HG03039 (cell line): ENCODE measurements at regions not wholly inside any gene's neighbourhood (a gene's known extent, or its start where the extent isn't known, plus 50 kb on each side); places are given as distances from the start of the nearest gene placed in this dataset.

Source experiments
- ATAC-seq: cut with Tn5 transposase; IDR thresholded peaks from one replicate; pipeline ENCODE4 v1.9.1; 2021; ENCODE audit warnings: mild to moderate bottlenecking, moderate library complexity; ENCODE audit not compliant: unreplicated experiment

DNA sequence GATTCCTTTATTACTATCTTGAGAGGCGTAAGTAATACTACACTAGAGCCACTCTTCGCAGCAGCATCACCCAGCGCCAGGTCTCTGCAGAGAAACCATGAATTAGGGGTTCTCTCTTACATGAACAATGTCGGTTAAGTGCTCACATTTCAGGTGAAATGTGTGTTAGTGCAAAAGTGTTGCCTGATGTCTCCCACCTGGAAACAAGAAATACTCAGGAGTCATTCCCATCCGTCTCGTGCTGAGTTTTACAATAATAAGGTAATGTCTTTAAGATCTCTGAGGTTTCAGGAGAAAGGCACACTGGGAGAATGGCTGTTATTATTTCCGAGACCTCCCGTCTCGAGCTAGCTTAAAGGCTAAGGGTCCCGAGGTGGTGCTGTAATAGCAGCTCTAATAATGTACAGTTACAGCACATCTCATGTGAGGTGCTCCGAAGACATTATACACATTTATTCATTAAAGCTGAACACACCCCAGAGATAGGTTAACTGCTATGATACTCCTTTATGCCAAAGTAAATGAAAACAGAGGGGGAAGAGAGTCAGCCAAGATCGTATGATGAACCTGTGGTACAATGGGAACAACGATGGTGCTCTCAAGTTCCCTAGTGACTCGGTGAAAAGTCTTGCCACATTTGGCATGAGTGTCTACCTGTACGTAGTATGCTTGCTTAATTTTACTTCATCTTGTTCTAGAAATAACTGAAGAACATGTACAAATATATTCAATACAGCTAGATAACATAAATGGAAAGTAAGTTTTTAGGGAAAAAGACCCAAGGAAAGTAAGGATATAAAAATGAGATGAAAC is 458.3 kb upstream of the CITED2 start:
- ATAC-seq = no peak

- ATAC-seq = no peak
Observed at GRCh38 chr6:139829576-139829975, 455.1 kb upstream of the CITED2 start.

DNA sequence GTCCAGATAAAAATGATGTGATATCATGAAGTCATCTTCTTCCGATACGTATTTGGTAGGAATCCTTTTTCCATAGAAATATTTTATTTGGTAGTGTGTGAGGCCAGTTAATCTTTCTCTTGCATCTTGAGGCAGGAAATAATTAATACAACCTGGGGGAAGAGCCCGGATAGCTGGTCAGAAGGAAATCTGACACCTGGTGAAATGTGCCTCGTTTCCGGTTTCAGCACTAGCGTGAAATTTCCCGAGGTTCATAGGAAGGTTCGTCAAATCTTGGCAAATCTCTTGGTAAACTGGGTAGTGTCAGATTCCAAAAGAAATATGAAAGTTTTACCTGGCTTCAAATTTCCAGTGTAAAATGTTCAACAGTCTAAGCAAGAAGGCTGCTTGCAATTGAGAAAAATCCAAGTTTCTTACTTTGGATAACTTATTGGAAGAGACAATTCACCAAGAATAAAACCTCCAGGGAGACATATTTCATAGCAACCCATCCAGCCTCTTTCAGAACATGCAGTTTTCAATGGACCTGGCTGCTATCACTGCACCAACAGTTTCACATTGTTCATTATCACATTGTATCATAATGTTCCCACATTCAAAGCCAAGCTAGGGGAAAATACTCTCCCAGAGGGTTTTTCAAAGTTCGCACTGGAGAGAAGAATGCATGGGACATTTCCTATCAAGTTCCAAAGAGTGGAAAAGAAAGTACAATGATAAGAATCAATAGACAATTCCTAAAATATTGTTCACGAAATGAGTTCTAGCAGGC is 454.5 kb upstream of the CITED2 start:
- no peak for ATAC-seq

- no peak for ATAC-seq
Observed at GRCh38 chr6:139825935-139826374, 451.5 kb upstream of the CITED2 start.

GRCh38 chr6:139824864-139825263 is 450.4 kb upstream of the CITED2 start:
- ATAC-seq = no peak

- no peak for ATAC-seq
Observed at GRCh38 chr6:139823808-139824126, 449.3 kb upstream of the CITED2 start.

DNA sequence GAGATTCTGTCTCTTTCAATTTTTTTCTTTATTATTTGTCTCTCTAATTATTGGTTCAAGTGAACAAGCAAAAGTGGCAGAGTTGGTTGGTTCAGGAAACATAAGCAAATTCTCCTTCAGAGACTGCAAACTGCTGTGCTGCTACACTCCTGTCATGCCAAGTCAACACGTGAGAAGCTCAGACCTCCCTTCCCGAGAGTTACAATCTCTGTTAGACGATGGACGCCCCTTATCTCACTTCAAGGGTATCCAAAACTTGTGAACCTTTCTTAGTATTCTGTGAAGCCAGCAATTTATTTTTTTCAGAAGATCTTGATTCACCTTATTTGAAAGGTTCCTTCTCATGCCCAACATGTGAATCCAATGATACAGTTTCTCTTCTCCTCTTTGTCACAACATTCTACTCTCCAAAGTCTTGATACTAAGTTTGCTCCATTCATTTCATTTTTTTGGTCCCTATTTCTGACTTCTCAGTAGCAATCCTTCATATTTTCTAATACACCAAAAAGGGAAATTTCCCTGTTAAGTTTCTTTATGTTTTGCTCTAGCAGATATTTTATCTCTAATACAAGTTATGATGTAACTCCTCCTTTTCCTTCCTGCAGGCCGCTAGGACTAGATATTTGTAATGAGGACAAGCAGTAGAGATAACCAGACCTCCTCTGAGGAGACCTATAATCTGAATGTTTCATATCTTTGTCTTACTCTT is 448.8 kb upstream of the CITED2 start:
- ATAC-seq = no peak

DNA sequence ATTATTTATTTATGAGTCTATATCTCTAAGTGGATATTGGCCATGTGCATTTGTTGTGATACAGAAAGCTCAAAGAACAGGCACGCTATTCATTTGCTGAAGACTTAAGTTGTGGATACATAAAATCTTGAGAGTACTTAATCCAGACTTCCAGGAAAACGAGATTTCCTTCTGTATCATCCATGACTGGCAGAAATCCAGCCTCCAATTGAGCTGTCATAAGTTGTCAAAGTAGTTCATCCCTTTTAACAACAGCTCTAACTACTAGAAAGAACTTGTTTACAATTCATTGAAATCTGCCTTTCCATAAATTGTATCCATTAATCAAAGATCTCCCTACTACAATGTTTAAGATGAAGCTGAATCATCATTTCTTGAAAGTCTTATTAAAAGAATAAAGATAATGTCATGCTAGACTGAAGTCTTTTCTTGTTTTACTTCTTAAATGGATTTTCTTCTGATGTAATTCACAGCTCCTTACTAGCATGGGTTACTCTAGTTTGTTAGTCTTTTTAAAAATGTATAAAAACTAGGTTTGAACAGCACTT is 447.3 kb upstream of the CITED2 start:
- ATAC-seq = no peak

GRCh38 chr6:139820210-139820609 is 445.8 kb upstream of the CITED2 start:
- no peak for ATAC-seq

DNA sequence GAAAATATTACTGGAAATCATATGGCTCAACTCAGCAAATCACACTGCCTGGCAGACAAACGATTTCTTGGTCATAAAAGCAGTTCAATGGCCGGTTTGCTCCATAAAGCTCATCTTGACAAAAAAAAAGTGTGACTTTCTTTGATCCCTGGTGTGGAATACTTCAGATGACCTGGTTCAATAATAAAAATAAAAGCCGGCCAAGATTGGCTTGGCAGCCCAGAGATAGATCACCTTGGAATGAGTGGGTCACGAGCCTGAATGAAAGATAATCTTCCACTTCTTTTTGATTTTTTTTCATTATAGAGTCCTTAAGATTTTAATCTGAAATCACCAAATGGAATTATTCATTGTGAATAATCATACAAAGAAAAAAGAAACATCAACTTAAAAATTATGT is 445.3 kb upstream of the CITED2 start:
- no peak for ATAC-seq

- no peak for ATAC-seq
Observed at GRCh38 chr6:139812939-139813338, 438.5 kb upstream of the CITED2 start.

GRCh38 chr6:139801571-139802321 is 427.3 kb upstream of the CITED2 start:
- ATAC-seq = no peak

DNA sequence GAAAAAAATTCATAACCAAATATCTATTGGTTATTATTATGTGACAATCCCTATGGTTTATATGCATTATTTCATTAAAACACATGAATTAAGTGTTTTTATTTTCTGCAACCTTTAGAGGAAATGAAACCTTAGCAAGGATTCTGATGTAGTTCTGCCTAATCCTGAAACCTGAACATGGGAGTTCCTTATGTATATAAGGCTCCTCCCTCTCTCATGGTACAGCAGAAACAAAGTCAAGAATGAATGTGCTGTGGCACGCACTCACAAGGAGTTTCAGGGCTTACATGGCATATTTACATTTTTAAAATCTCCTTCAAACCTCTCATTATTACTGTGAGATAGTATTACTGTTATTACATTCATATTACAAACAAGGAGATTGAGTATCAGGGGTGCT is 426.4 kb upstream of the CITED2 start:
- peak; percentile 90 for ATAC-seq

GRCh38 chr6:139790527-139790926 is 416.1 kb upstream of the CITED2 start:
- no peak for ATAC-seq

GRCh38 chr6:139784222-139784769 is 409.8 kb upstream of the CITED2 start:
- no peak for ATAC-seq

- no peak for ATAC-seq
Observed at GRCh38 chr6:139779988-139780774, 405.7 kb upstream of the CITED2 start.

DNA sequence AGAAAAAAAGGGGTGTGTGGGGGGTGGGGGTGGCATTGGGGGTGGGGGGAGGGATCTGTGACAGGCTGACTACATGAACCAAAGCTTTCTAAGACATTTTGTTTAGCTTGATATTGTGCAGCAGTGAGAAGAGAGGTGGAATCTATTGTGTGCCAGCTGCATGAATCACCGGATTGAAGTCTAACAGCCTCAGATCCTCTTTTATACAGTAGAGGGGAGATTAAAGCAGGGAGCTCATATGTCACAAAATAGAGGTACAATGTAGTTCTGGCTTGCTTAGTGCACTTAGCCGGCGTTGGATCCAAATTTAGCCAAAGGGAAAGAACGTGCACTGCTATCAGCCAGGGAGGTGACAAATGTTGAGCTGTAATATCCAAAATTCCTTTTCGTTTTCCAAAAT is 404.2 kb upstream of the CITED2 start:
- ATAC-seq = no peak

DNA sequence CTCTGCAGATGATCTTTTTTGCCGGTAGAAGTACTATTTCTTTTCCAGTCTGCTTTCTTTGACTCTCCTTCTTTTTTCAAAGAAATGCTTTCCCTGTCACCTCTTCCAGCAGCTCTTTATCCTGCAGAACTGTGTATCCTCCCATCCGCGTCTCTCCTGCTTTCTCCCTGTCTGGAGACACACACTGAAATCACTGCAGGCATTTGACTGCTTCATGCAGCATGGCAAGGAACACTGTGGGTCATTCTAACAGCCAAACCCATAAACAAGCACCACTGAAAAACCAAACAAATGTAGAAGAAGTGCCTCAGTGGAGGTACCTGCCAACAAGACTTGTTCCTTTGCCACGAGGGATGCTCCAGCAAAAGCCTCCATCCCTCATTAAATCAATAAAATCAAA is 403.7 kb upstream of the CITED2 start:
- no peak for ATAC-seq

GRCh38 chr6:139777202-139777970 is 402.9 kb upstream of the CITED2 start:
- ATAC-seq = no peak
